ENCODE measurements at regions not wholly inside any gene's neighbourhood (a gene's known extent, or its start where the extent isn't known, plus 50 kb on each side); places are given as distances from the start of the nearest gene placed in this dataset.

GRCh38 chr4:30932581-30932980 lies 212.4 kb downstream of the PCDH7 start:
- Mint-ChIP-seq H3K27me3 (ENCODE audit: unreplicated experiment) (no peaks in the 10 kb centered on the region), H3K36me3 (ENCODE audit: low read depth, unreplicated experiment) (no peaks in the 10 kb centered on the region), H3K4me1 (ENCODE audit: unreplicated experiment) (no peaks in the 10 kb centered on the region), H3K4me3 (ENCODE audit: unreplicated experiment) (no peak overlapping the region), H3K9me3 (ENCODE audit: unreplicated experiment) (no peaks in the 10 kb centered on the region), H3K27ac (ENCODE audit: unreplicated experiment) (no peak overlapping the region)
- no peak for DNase-seq (ENCODE audit: low spot score)
- TF ChIP-seq CTCF (IDR thresholded peaks at IDR 0.05; ENCODE audit: unreplicated experiment), result no peak

GRCh38 chr4:30939069-30939468 lies 218.9 kb downstream of the PCDH7 start:
- DNase-seq (ENCODE audit: low spot score), result no peak
- no peaks in the 10 kb centered on the region for H3K4me1 Mint-ChIP-seq (ENCODE audit: unreplicated experiment)
- TF ChIP-seq CTCF (IDR thresholded peaks at IDR 0.05; ENCODE audit: unreplicated experiment), result no peak

GRCh38 chr4:30939684-30940083 lies 219.5 kb downstream of the PCDH7 start:
- no peaks in the 10 kb centered on the region for H3K9me3 Mint-ChIP-seq (ENCODE audit: unreplicated experiment)
- no peak for TF ChIP-seq CTCF (IDR thresholded peaks at IDR 0.05; ENCODE audit: unreplicated experiment)
- H3K4me3 Mint-ChIP-seq (ENCODE audit: unreplicated experiment), result no peak overlapping the region
- H3K36me3 Mint-ChIP-seq (ENCODE audit: low read depth, unreplicated experiment), result no peaks in the 10 kb centered on the region
- H3K27ac Mint-ChIP-seq (ENCODE audit: unreplicated experiment), result no peak overlapping the region
- peaks cover 2% of the 10 kb centered on the region for H3K27me3 Mint-ChIP-seq (ENCODE audit: unreplicated experiment)
- DNase-seq (ENCODE audit: low spot score), result no peak
- H3K4me1 Mint-ChIP-seq (ENCODE audit: unreplicated experiment), result no peaks in the 10 kb centered on the region

More at GRCh38 chr4:30939069-30939468, 218.9 kb downstream of the PCDH7 start:
- H3K4me3 Mint-ChIP-seq (ENCODE audit: unreplicated experiment), result no peak overlapping the region
- no peaks in the 10 kb centered on the region for H3K9me3 Mint-ChIP-seq (ENCODE audit: unreplicated experiment)
- no peaks in the 10 kb centered on the region for H3K36me3 Mint-ChIP-seq (ENCODE audit: low read depth, unreplicated experiment)
- peaks cover 2% of the 10 kb centered on the region for H3K27me3 Mint-ChIP-seq (ENCODE audit: unreplicated experiment)
- H3K27ac Mint-ChIP-seq (ENCODE audit: unreplicated experiment), result no peak overlapping the region

GRCh38 chr4:30941641-30942040 lies 221.5 kb downstream of the PCDH7 start:
- no peaks in the 10 kb centered on the region for H3K36me3 Mint-ChIP-seq (ENCODE audit: low read depth, unreplicated experiment)
- no peak for DNase-seq (ENCODE audit: low spot score)
- no peak overlapping the region for H3K27ac Mint-ChIP-seq (ENCODE audit: unreplicated experiment)
- no peak for TF ChIP-seq CTCF (IDR thresholded peaks at IDR 0.05; ENCODE audit: unreplicated experiment)
- no peak overlapping the region for H3K4me3 Mint-ChIP-seq (ENCODE audit: unreplicated experiment)
- H3K4me1 Mint-ChIP-seq (ENCODE audit: unreplicated experiment), result peaks cover 10% of the 10 kb centered on the region
- H3K9me3 Mint-ChIP-seq (ENCODE audit: unreplicated experiment), result no peaks in the 10 kb centered on the region
- H3K27me3 Mint-ChIP-seq (ENCODE audit: unreplicated experiment), result peaks cover 4% of the 10 kb centered on the region

GRCh38 chr4:30943356-30943755 lies 223.2 kb downstream of the PCDH7 start:
- no peak overlapping the region for H3K27ac Mint-ChIP-seq (ENCODE audit: unreplicated experiment)

More at GRCh38 chr4:30943356-30943755, 223.2 kb downstream of the PCDH7 start:
- no peak overlapping the region for H3K4me3 Mint-ChIP-seq (ENCODE audit: unreplicated experiment)
- TF ChIP-seq CTCF (IDR thresholded peaks at IDR 0.05; ENCODE audit: unreplicated experiment), result no peak
- DNase-seq (ENCODE audit: low spot score), result no peak
- peaks cover 2% of the 10 kb centered on the region for H3K27me3 Mint-ChIP-seq (ENCODE audit: unreplicated experiment)
- no peaks in the 10 kb centered on the region for H3K9me3 Mint-ChIP-seq (ENCODE audit: unreplicated experiment)
- peaks cover 10% of the 10 kb centered on the region for H3K4me1 Mint-ChIP-seq (ENCODE audit: unreplicated experiment)
- H3K36me3 Mint-ChIP-seq (ENCODE audit: low read depth, unreplicated experiment), result no peaks in the 10 kb centered on the region

All from endothelial cell (in vitro differentiated cells).